Ammon's horn (tissue), 1 donor: ENCODE measurements at regions not wholly inside any gene's neighbourhood (a gene's known extent, or its start where the extent isn't known, plus 50 kb on each side); places are given as distances from the start of the nearest gene placed in this dataset.

Experiments used
- DNase-seq: peaks from one replicate; pipeline ENCODE4 v3.0.0-alpha.2; 2016; ENCODE audit warnings: low spot score

GRCh38 chr13:82698941-82699340 is 1183.3 kb downstream of the SLITRK1 start:
- DNase-seq = no peak

- DNase-seq = no peak
Observed at GRCh38 chr13:82698383-82698782, 1183.9 kb downstream of the SLITRK1 start.

- no peak for DNase-seq
Observed at GRCh38 chr13:82693607-82694006, 1188.7 kb downstream of the SLITRK1 start.

- DNase-seq = no peak
Observed at GRCh38 chr13:82688400-82688994, 1193.8 kb downstream of the SLITRK1 start.

- no peak for DNase-seq
Observed at GRCh38 chr13:82687884-82688283, 1194.4 kb downstream of the SLITRK1 start.

- no peak for DNase-seq
Observed at GRCh38 chr13:82681535-82681934, 1200.7 kb downstream of the SLITRK1 start.

GRCh38 chr13:82678052-82678451 is 1204.2 kb downstream of the SLITRK1 start:
- no peak for DNase-seq

- DNase-seq = no peak
Observed at GRCh38 chr13:82675024-82675423, 1207.2 kb downstream of the SLITRK1 start.

- no peak for DNase-seq
Observed at GRCh38 chr13:82674546-82674945, 1207.7 kb downstream of the SLITRK1 start.

GRCh38 chr13:82672248-82672647 is 1210.0 kb downstream of the SLITRK1 start:
- no peak for DNase-seq

- DNase-seq = no peak
Observed at GRCh38 chr13:82664183-82664582, 1218.1 kb downstream of the SLITRK1 start.

GRCh38 chr13:82661126-82661525 is 1221.1 kb downstream of the SLITRK1 start:
- DNase-seq = no peak

- no peak for DNase-seq
Observed at GRCh38 chr13:82658811-82659210, 1223.5 kb downstream of the SLITRK1 start.

- no peak for DNase-seq
Observed at GRCh38 chr13:82657471-82657870, 1224.8 kb downstream of the SLITRK1 start.

- DNase-seq = no peak
Observed at GRCh38 chr13:82654861-82655855, 1227.1 kb downstream of the SLITRK1 start.

GRCh38 chr13:82654143-82654542 is 1228.1 kb downstream of the SLITRK1 start:
- no peak for DNase-seq

- no peak for DNase-seq
Observed at GRCh38 chr13:82647540-82647939, 1234.7 kb downstream of the SLITRK1 start.

- DNase-seq = no peak
Observed at GRCh38 chr13:82636119-82636518, 1246.2 kb downstream of the SLITRK1 start.

GRCh38 chr13:82634946-82635345 is 1247.3 kb downstream of the SLITRK1 start:
- no peak for DNase-seq

GRCh38 chr13:82627183-82627582 is 1255.1 kb downstream of the SLITRK1 start:
- DNase-seq = no peak

GRCh38 chr13:82625717-82626116 is 1256.6 kb downstream of the SLITRK1 start:
- no peak for DNase-seq

GRCh38 chr13:82615043-82615442 is 1267.2 kb downstream of the SLITRK1 start:
- DNase-seq = no peak

GRCh38 chr13:82614086-82614485 is 1268.2 kb downstream of the SLITRK1 start:
- no peak for DNase-seq
